IPS-NIHi11 (cell line): ENCODE measurements at regions not wholly inside any gene's neighbourhood (a gene's known extent, or its start where the extent isn't known, plus 50 kb on each side); places are given as distances from the start of the nearest gene placed in this dataset.
"Not testable (repeated sequence)": the region's sequence is repeated elsewhere in the genome, so short reads cannot be mapped to it uniquely, and the experiment has no call there.

Experiments
- DNase-seq: peaks from one replicate; pipeline ENCODE4 v3.0.0; 2012; ENCODE audit warnings: mixed read lengths, low spot score

- no peak for DNase-seq
These were observed 615.6 kb upstream of the ADAMTS9 start for GRCh38 chr3:65303431-65303830.

DNA sequence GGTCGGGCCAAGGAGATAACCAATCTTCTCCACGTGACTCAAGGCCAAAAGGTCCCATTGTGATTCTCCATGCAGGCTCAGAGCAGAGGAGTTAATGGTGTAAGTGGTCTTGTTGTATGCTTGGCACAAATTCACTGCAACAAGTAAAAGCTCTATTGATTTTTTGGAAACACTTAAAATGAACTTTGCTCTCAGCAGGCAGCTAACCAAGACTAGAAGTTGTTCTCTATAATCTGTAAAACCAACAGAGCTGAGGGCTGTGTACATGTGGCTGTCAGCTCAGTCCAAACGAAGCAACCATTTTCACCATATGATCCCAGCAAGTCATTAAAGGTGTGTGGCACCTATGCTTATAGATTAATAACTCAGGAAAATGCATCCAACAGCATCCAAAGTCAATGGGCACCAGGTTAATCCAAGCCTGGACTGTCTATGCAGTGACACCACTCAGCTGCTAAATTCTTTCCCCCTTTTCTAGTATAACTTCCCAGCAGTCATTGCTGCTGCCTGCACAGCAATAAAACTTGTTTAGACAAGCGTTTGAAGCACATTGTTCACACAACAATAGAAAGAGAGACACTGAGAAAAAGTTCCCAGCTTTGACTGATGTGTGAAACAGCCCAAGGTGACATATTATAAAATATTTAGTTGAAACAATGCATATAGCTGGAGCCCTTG lies 603.8 kb upstream of the ADAMTS9 start:
- DNase-seq, result no peak

DNA sequence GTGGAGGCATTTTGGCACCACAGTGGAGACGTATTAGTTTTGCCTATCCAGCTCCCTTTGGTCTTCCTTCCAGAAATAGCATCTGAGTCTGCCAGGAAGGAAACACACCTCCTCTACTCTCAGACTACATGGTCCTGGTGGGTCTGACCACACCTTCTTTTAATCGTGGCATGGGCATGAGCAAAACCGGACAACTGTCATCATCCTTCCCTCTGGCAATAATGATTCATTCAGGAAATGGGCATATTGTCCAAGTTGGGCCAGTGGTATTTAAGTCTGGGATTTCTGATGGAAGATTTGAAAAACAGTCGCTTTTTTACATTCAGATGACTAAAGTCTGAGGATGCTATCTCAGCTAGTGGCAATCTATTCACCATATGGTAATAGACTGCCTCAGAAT lies 601.0 kb upstream of the ADAMTS9 start:
- DNase-seq, result no peak

DNA sequence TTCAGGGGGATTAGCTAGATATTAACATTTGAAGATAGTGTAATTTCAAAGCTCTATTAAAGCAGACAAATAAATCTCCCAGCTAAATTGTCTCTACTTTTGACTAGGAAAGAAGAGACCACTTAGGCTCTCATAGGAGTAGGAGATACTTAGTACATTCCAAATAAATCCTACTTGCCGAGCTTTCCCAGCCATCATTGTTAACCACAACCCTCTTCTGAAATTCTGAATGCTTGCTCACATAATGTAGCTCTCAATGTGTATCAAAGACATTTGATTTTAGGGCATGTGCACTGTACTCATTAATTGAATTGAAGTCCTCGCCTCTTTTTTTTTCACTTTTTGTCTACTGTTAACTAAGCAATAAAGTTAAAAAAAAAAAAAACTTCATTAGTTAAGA lies 598.2 kb upstream of the ADAMTS9 start:
- DNase-seq, result no peak

DNA sequence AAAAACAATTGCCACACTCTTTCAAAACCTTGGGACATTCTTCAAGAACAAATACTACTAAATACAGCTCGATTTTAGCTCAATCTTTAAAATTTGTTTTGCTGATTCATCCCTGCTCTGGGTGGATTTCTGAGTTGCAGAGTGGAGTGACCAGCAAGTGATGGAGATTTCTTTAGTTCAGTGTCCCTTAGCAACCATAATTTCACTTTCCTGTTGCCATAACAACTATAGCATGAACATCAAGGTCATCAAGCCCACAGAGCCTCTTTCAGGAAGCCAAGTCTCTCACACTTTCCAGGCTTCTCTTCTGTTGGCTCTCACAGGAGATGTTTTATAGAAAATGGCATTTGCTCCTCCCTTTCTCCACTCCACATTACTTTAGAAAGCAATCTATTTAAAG lies 597.2 kb upstream of the ADAMTS9 start:
- DNase-seq, result no peak

- DNase-seq, result no peak
These were observed 596.7 kb upstream of the ADAMTS9 start for GRCh38 chr3:65284546-65284945.

- DNase-seq, result no peak
These were observed 591.5 kb upstream of the ADAMTS9 start for GRCh38 chr3:65279225-65279782.

DNA sequence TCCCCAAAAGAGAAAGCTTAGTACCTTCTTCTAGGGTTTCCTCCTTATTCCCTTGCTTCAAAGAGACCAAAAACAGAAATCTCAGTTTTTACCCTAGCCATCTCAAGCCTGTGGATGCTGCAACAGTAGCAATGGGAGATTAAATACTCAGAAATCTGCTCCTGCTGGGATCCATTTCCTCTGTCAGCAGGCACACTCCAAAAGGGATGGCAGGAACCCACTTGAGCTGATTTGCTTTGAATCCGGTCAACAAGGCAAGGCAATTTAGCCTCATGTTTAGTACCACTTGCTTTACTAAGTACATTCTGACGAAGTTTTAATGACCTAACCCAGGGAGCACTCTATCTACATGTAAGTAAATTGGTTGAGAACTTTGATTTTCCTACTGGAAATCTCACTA lies 590.0 kb upstream of the ADAMTS9 start:
- DNase-seq, result no peak

DNA sequence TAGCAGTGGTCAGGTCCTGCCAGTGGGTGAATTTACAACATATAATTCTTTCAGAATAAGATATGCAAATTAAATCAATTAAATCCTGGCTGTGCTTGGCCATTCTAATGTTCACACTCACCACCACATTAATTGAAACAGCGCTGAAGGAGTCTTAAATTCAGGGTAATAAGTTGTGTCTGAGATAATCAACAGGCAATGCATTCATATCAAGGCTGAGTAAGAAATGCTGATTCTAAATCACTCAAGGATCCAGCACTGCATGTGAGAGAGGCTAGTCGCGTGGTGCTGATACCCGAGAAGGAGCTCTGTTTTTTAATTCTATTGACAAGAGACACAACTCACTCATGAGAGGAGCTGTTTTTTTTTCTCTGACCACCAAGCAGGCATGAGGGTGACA lies 588.8 kb upstream of the ADAMTS9 start:
- DNase-seq, result no peak

DNA sequence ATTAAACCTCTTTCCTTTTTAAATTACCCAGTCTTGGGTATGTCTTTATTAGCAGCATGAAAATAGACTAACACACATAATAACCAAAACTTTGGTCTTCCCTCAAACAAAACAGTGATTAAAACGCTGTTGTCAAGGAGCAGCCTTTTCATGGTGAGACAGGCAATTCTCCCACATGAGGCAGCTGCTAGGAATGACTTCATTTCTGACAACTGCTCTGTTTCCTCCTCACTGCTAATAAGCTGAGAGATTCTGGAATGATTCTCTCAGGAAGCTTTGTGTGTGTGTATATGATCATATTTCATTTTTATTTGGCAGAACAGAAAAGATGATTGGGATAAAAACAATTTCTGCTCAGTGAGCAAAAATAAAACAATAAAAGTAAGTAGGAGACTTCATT lies 580.6 kb upstream of the ADAMTS9 start:
- no peak for DNase-seq

DNA sequence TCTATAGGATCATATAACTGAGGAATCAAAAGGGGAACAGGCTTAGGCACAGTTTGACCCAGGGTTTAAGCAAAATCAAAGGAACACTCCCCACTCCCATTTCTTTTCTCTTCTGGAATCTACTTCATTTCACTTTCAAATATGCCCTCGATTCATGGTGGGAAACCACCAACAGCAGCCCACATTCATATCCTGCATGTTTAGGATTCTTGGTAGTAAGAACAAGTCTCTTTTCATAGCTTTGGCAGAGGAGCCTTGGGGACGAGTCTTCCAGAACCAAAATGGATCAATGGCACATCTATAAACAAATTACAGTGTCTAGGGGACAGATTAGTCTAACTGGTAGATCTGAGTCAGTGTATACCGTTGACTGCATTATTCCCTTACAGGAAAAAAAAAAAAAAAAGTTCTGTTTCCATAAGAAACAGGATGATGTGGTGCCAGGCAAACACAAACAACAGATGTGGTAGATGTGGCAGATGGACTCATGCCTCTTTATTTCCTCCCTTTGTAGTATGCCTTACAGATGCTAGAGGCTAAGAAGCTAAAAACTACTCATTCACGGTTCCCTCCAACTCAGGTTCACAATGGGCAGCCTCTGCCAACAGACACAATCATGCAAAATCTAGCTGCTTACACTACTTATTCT lies 578.3 kb upstream of the ADAMTS9 start:
- no peak for DNase-seq

- DNase-seq, result no peak
These were observed 577.7 kb upstream of the ADAMTS9 start for GRCh38 chr3:65265511-65265910.

DNA sequence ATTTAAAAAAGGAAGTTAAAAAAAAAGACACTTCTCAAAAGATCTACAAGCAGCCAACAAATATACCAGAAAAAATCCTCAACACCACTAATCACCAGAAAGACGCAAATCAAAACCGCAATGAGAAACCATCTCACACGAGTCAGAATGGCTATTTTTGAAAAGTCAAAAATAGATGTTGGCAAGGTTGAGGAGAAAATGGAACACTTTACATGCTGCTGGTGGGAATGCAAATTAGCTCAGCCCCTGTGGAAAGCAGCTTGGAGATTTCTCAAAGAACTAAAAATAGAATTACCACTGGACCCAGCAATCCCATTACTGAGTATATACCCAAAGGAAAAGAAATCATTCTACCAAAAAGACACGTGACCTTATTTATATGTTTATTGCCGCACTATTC lies 574.7 kb upstream of the ADAMTS9 start:
- DNase-seq, result no peak

- DNase-seq, result no peak
These were observed 572.1 kb upstream of the ADAMTS9 start for GRCh38 chr3:65259946-65260345.

DNA sequence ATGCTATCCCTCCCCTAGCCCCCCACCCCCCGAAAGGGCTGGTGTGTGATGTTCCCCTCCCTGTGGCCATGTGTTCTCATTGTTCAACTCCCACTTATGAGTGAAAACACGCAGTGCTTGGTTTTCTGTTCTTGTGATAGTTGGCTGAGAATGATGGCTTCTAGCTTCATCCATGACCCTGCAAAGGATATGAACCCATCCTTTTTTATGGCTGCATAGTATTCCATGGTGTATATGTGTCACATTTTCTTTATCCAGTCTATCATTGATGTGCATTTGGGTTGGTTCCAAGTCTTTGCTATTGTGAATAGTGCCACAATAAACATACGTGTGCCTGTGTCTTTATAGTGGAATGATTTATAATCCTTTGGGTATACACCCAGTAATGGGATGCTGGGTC lies 565.1 kb upstream of the ADAMTS9 start:
- not testable (repeated sequence) for DNase-seq

DNA sequence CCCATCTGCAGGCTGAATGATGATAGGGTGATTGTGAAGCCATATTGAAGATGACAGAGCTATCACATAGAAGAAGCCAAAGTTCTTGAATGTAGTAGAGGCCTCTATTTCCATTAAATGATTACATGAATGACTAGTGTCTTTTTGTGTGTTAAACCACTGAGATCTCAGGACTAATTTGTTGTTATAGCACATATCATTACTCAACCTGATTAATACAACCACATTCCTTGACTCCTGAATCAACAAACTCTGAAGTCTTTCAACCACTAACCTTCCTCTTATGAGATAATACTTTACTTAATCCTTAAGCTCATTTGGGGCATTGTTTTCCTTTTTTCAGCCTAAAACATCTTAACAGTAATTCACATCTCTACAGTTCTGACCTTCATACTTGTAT lies 564.5 kb upstream of the ADAMTS9 start:
- DNase-seq, result no peak

DNA sequence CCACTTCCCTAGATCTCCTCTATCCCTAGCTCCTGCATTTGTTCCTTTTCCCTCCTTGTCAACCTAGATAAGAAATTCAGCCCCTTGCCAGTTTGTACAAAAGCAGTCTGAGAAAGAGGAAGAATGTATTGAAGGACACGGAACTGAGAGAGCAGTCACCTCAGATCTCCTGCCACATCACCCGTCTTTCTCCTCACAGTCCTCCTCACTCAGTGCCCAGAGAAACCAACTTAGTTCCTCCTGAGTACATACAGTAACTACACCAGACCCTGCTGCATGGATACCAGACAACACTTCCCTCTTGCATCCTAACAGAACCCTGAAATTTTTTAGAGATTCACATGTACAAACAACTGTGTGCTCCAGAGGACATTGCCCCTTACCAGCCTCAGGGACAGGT lies 563.6 kb upstream of the ADAMTS9 start:
- DNase-seq, result no peak

DNA sequence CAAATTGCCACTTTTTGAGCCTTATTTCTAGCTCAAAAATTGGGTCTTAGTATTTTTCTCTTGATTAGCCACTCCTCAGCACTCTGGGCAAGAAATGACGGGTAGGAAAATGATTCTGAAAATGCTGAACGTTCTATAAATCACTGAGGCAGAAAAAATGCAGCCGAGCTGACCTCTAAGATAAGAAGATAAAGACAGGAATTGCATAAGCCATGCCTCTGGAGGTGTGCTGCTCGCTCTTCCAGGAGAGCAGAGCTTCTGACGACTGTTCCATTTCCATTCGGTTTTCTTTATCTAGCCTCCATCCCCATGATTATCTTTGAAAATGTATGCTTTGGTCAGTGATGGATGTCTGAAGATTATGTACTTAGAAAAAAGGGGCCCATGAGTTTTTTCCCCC lies 558.8 kb upstream of the ADAMTS9 start:
- DNase-seq, result no peak

DNA sequence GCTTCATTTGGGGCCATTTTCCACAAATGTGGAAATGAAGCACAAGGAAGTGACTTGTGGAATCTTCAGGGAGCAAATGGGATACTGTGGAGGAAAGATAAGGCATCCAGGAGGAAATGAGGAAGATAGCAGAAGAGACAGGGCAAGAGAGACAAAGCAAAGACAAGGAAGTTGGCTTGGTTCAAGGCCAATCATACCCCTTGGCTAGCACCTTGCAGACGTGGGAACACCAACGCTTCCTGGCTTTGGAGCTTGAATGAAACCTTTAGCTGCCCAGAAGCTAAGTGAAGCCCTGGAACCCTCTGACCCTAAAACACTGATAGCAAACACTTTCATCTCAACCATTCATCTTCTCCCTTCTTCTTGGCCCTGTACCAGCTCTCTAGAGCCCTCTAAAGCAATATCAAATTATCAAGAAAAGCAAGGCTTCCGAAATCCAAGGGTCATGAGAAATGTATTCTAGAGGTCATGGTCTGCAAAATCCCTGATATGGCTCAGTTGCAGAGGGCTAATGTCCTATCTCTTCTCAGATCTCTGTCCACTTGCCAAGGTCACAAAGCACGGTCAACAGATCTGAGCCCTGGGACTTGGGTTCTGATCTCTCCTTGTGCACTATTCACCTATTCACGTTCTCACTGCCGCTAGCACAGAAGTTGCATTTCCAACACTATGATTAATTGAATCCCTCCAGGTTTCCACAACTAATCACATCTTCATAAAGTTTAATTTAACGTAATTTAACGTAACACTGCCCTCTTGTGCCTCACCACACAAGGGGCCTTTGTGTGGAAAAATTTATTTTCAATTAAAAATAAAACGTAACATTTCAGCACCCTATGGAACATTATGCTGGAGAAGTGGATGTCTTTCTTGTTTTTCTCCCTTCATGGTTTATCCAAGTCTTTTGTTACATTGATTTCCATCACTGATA lies 557.6 kb upstream of the ADAMTS9 start:
- DNase-seq, result no peak

- DNase-seq, result no peak
These were observed 552.6 kb upstream of the ADAMTS9 start for GRCh38 chr3:65240366-65240765.

DNA sequence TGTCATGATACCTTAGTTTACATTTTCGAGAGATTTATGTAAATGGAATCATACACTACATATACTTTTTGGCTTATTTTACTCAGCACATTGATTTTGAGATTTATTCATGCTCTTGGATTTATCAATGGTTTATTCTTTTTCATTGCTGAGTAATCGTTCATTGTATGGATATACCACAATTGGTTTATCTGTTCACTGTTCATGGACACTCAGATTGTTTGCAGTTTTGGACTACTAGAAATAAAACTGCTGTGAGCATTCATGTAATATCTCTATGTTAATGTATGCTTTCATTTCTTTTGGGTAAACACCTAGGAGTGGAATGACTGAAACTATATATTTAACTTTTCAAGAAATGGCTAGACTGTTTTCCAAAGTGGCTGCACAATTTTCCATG lies 550.9 kb upstream of the ADAMTS9 start:
- no peak for DNase-seq

DNA sequence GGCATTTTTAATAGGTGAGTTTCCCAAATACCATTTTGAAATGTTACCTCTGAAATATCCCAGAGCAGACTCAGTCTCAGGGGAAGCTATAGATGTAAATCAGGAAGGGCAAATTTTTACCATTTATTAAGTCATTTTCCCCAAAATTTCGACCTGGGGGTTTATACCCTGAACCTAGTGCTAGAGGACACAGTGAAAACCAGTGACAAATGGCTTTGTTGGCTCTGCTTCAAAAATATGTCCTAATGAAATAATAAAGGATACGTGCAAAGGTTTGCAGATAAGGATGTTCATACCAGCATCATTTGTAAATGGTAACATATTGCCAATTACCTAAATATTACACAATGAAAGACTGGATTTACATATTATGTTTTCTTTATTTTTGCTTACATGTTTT lies 546.7 kb upstream of the ADAMTS9 start:
- DNase-seq, result no peak

GRCh38 chr3:65233561-65233960 lies 545.8 kb upstream of the ADAMTS9 start:
- no peak for DNase-seq
